GM12864 (cell line): ENCODE measurements at regions not wholly inside any gene's neighbourhood (a gene's known extent, or its start where the extent isn't known, plus 50 kb on each side); places are given as distances from the start of the nearest gene placed in this dataset.

Source experiments
- DNase-seq: peaks from one replicate; pipeline ENCODE4 v3.0.0-alpha.2; 2011; ENCODE audit warnings: low read depth
- H3K4me3 ChIP-seq: 2 replicates; pipeline ENCODE4 v1.5.1; 2011; ENCODE audit warnings: mild to moderate bottlenecking, low read depth, low read length, control low read depth
- CTCF ChIP-seq: IDR thresholded peaks from 2 replicates; pipeline ENCODE4 v1.5.1; 2011; ENCODE audit warnings: low read depth, mild to moderate bottlenecking, moderate library complexity, low read length, control low read depth, inconsistent platforms; ENCODE audit errors: missing control alignments

- H3K4me3 ChIP-seq = no peak overlapping the region
- TF ChIP-seq CTCF = no peak
- no peak for DNase-seq
Observed at GRCh38 chr3:166302331-166302730, 465.1 kb upstream of the BCHE start.

- TF ChIP-seq CTCF = no peak
- no peak for DNase-seq
- no peak overlapping the region for H3K4me3 ChIP-seq
Observed at GRCh38 chr3:166296179-166296783, 459.1 kb upstream of the BCHE start.

GRCh38 chr3:166291186-166291955 is 454.1 kb upstream of the BCHE start:
- no peak for TF ChIP-seq CTCF
- DNase-seq = no peak

GRCh38 chr3:166285001-166285400 is 447.8 kb upstream of the BCHE start:
- no peak for DNase-seq
- no peak overlapping the region for H3K4me3 ChIP-seq
- TF ChIP-seq CTCF = no peak

More at GRCh38 chr3:166291186-166291955, 454.1 kb upstream of the BCHE start:
- H3K4me3 ChIP-seq = no peak overlapping the region

- no peak for TF ChIP-seq CTCF
- DNase-seq = no peak
- no peak overlapping the region for H3K4me3 ChIP-seq
Observed at GRCh38 chr3:166283840-166284239, 446.6 kb upstream of the BCHE start.

- H3K4me3 ChIP-seq = no peak overlapping the region
- no peak for DNase-seq
- TF ChIP-seq CTCF = no peak
Observed at GRCh38 chr3:166282931-166283330, 445.7 kb upstream of the BCHE start.
